GM04504 (cell line): ENCODE measurements at regions not wholly inside any gene's neighbourhood (a gene's known extent, or its start where the extent isn't known, plus 50 kb on each side); places are given as distances from the start of the nearest gene placed in this dataset.

ENCODE experiments used
- DNase-seq: peaks from one replicate; pipeline ENCODE4 v3.0.0-alpha.2; 2012; ENCODE audit warnings: low read depth

GRCh38 chr12:81811061-81811777, 52.1 kb upstream of the PPFIA2 start:
- DNase-seq, result no peak

- no peak for DNase-seq
Measured at GRCh38 chr12:81809829-81810595, 50.9 kb upstream of the PPFIA2 start.

- DNase-seq, result no peak
Measured at GRCh38 chr12:81809113-81809777, 50.1 kb upstream of the PPFIA2 start.
